ENCODE measurements at regions not wholly inside any gene's neighbourhood (a gene's known extent, or its start where the extent isn't known, plus 50 kb on each side); places are given as distances from the start of the nearest gene placed in this dataset.

GRCh38 chr2:64777841-64778240, 124.1 kb upstream of the SERTAD2 start:
- TF ChIP-seq CTCF (IDR thresholded peaks at IDR 0.05; ENCODE audit: insufficient read depth, low read depth, low read length, missing control alignments): no peak
- H3K4me3 ChIP-seq (ENCODE audit: low read depth, low read length): no peak overlapping the region
- no peak for DNase-seq (ENCODE audit: low read depth)

GRCh38 chr2:64779117-64779690, 125.5 kb upstream of the SERTAD2 start:
- TF ChIP-seq CTCF (IDR thresholded peaks at IDR 0.05; ENCODE audit: insufficient read depth, low read depth, low read length, missing control alignments): no peak
- no peak for DNase-seq (ENCODE audit: low read depth)

GRCh38 chr2:64780041-64780440, 126.3 kb upstream of the SERTAD2 start:
- no peak for TF ChIP-seq CTCF (IDR thresholded peaks at IDR 0.05; ENCODE audit: insufficient read depth, low read depth, low read length, missing control alignments)
- no peak overlapping the region for H3K4me3 ChIP-seq (ENCODE audit: low read depth, low read length)
- DNase-seq (ENCODE audit: low read depth): no peak

More at GRCh38 chr2:64779117-64779690, 125.5 kb upstream of the SERTAD2 start:
- no peak overlapping the region for H3K4me3 ChIP-seq (ENCODE audit: low read depth, low read length)

- no peak for DNase-seq (ENCODE audit: low read depth)
- TF ChIP-seq CTCF (IDR thresholded peaks at IDR 0.05; ENCODE audit: insufficient read depth, low read depth, low read length, missing control alignments): no peak
- no peak overlapping the region for H3K4me3 ChIP-seq (ENCODE audit: low read depth, low read length)
Measured at GRCh38 chr2:64781711-64782390, 128.1 kb upstream of the SERTAD2 start.

GRCh38 chr2:64784168-64785061, 130.7 kb upstream of the SERTAD2 start:
- no peak for TF ChIP-seq CTCF (IDR thresholded peaks at IDR 0.05; ENCODE audit: insufficient read depth, low read depth, low read length, missing control alignments)
- no peak overlapping the region for H3K4me3 ChIP-seq (ENCODE audit: low read depth, low read length)
- no peak for DNase-seq (ENCODE audit: low read depth)

- DNase-seq (ENCODE audit: low read depth): no peak
- H3K4me3 ChIP-seq (ENCODE audit: low read depth, low read length): no peak overlapping the region
- TF ChIP-seq CTCF (IDR thresholded peaks at IDR 0.05; ENCODE audit: insufficient read depth, low read depth, low read length, missing control alignments): no peak
Measured at GRCh38 chr2:64785245-64785644, 131.5 kb upstream of the SERTAD2 start.
